HG03135 (cell line): ENCODE measurements at regions not wholly inside any gene's neighbourhood (a gene's known extent, or its start where the extent isn't known, plus 50 kb on each side); places are given as distances from the start of the nearest gene placed in this dataset.
"Not testable (repeated sequence)": the region's sequence is repeated elsewhere in the genome, so short reads cannot be mapped to it uniquely, and the experiment has no call there.

Source experiments
- ATAC-seq: cut with Tn5 transposase; IDR thresholded peaks from one replicate; pipeline ENCODE4 v1.9.1; 2021; ENCODE audit warnings: mild to moderate bottlenecking, moderate library complexity; ENCODE audit not compliant: unreplicated experiment

DNA sequence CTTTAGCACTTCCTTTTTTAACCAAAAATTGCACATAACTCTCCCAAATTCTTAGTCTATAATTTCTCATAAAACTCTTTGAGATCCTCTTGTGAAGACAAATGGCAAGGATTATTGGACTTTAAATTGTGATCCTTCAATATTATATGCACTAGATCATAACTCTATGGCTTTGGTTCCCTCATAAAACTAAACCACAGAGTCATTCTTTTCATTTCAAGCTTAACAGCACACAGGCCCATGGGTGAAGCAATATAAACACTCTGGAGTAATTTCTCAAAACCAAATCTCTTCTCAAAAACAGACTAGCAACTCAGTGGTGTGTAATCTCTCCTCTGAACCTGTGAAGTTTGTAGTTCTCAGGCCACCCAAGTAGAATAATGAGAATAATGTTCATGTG is 171.0 kb upstream of the NECTIN3 start:
- no peak for ATAC-seq

DNA sequence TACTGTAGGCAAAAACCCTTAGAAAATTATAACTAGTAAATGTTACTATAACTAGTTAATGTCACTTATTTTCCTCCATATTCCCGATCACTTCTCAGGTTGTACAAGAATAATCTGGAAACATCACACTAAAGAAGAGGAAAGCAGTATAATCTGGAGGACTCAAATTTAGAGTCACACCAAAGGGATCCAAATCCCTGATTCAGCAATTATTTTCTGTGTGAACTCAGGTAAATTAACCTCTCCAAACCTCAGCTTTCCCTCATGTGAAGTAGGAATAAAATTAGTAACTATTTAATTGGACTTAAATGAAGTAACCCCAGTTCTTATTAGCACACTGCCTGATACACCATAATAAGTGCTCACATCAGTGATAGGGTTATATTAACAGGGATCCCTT is 170.1 kb upstream of the NECTIN3 start:
- no peak for ATAC-seq

DNA sequence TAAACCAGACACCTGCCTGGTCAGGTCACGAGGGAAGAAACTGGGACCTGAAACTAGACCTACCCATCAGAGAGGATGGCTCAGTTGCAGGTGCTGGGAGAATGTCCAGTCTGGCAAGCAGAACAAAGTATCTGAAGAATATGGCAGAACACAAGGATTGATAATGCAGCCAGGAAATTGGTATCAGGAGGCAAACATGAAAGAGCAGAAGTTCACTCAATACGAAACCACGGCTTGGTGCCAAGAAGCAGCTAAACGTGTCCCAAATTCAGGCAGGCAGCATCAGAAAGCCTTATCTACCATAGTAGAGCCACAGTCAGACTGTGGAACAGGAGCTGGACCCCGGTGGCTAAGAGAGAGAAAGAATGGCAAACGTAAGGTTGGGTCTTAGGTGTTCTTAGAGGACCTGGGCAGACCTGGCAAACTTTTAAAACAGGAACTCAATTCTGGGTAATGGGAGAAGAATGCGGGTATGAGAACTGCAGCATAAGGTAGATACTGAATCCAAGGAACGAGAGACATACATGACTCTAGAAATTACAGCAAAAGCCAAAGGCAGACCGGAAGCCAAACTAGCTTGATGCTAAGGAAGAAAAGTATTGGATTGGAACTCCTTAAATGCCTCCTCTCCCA is 169.0 kb upstream of the NECTIN3 start:
- no peak for ATAC-seq

DNA sequence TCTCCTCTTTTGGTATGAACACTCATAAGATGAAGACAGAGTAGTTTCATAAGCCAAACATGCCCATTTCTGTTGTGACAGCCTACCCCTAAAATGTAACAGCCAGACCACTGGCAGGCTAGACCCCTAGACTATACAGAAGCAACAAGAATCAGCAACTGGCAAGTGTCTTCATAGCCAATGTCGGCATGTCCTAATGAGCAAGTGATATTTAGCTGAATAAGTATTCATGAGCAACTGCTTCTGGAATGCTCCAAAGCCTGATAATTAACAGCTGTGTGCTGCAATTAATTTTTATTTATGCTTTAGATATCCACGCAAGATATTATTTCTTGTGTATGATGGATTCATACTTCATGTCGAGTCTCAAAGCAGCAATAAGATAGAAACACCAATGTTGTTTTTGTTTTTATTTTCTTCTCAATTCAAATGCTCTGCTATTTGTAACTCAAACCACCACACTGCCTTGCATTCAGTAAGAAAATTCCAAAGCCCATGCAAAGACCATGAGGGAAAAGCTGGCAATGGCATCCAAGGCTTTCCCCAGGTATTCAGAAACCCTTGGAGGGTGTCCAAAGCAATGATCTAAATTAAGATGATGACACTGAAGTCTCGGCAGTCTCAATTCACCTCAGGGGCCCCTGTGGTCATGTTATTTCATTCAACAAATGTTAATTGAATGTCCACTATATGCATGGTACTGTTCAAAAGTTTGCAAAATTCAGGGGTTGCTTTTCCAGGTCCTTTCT is 167.7 kb upstream of the NECTIN3 start:
- ATAC-seq, result no peak

DNA sequence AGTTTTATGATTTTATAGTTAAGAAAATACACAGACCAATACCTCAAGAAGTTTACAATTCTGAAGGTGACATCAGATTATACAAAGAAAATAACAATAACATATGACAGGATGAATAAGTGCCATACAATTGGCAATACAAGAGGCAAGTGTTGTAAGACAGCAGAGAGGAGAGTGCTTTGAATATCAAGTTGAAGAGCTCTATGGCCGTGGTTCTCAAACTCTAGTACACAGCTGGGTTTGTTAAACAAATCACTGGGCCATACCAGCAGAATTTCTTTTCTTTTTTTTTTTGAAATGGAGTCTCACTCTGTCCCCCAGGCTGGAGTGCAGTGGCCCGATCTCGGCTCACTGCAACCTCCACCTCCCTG is 167.1 kb upstream of the NECTIN3 start:
- no peak for ATAC-seq

DNA sequence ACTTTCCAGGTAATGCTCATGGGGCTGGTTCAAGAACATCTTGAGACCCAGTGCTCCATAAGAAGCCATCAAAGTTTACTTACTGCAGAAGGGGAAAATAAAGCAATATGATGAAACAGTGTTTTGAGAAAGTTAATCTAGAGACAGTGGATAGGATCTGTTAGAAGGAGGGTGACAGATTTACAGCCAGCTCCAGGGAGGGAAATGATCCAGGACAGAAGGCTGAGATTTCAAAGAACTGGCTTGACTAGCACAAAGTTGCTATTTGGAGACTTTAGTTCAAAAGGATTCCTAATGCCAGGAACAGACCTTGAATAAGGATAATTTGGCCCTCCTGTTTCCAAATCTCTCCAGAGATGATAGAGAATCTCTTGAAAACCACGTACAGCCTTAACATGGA is 166.5 kb upstream of the NECTIN3 start:
- no peak for ATAC-seq

DNA sequence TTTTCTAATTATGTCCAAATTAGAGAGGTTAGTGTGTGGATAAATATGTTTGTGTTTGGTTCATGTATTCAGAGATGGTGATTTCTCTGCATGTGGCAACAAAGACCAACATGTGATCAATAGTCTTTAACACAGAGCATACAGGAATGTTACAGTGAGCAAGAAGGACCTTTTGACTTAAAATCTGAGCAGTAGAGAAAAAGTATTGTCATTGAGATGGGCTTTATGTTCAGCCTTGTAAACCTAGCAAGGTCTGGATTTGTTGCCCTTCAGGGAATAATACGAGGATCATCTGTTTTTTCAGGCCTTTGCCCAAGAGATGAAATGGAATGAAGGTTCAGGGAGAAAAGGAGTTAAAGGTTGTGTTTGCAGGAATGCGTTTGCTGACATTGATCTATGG is 161.8 kb upstream of the NECTIN3 start:
- ATAC-seq, result no peak

DNA sequence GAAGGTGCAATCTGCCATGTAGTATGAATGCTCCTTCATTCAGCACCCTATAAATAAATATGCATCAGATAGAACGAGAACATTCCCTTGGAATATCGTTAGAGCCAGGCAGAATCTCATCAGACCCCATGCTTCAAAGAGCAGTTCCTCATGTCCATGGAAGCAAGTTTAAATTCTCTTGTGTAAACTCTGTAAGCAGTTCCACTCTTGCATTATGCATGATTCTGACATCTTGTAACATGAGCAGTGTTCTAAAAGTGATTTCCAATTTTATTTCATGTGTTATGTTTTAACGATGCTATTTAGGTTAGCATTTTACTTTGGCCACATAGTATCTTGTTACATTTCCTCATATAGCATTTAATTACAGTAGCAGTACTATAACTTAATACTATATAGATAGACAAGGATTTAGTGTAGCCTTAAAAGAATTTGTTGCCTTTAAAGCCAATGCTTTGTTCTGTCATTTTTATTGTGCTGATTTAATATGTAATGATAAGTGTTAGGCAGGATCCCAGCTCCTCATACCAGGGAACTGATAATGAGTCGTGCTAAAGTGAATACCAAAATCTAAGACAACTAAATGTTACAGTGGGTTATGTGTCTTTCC is 161.2 kb upstream of the NECTIN3 start:
- no peak for ATAC-seq

DNA sequence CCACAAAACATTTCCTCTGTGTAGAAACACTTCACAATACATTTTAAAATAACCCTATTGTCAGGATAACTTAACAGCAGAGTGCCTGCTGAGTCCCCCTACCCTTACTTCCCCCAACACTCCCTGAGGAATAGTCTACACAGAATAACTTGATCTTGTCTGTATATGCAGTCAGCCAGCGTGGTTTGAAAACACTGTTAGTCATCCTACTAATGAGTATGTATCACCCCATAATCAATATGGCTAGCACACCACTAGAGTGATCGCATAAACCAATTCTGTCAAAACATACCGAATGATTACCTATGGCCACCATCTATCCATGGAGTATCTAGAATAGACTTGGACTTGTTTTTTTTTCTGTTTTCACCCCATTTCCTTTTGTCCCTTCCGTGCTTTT is 152.7 kb upstream of the NECTIN3 start:
- no peak for ATAC-seq

DNA sequence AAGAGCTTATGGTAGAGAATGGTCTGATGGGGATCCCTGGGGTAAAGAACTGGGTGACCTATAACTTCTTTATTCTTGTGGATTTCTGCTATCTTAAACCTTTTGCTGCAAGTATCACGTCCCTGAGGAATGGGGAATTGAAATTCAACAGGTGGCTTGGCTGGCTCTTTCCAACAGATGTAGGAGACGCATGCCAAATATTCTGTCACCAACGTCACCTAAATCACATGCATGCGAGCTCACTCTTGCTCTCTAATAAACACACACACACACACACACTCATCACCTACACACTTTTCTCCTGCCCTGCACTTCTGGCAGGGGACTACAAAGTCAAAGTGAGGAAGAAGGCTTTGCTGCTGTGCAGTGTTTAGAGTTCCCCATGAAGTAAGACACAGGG is 145.8 kb upstream of the NECTIN3 start:
- ATAC-seq, result no peak

DNA sequence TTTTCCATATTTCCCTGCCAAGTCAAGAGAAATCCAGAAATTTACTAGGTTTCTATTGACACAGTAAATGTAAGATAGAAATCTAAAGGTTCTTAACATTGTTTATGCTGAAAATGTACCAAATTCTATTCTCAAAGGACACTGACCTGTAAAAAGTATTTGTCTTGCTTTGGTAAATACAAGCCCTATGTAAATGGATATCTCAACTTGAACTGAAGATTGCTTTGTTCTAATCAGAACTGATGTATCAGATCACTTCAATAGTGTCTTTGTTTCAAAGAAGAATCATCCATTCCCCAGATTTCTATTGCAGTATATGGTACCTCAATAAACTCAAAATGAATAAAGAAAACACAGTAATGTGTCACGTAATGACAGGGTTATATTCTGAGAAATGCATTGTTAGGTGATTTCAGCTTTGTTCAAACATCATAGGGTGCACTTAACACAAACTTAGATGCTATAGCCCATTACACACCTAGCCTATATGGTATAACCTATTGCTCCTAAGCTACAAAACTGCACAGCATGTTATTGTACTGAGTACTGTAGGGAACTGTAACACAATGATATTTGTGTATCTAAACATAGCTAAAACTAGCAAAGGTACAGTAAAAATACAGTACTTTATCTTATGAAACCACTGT is 143.5 kb upstream of the NECTIN3 start:
- no peak for ATAC-seq

DNA sequence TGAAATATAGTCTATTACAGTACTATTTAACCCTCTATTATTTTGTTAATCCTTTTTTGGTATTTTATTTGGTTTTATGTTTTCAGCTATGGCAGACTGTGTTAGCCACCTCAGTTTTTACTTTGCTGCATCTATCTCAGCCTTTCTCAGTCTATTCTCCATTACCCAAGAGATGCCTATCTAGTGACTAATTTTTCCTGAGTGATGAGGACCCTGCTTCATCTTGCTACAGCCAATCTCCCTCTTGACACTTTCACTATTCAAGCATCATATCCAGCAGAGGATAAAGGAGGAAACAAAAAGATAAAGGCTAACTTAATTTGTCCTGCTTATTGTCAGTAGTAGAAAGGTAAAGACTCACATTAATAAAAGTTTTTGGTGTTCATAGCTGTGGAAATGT is 141.8 kb upstream of the NECTIN3 start:
- ATAC-seq, result no peak

DNA sequence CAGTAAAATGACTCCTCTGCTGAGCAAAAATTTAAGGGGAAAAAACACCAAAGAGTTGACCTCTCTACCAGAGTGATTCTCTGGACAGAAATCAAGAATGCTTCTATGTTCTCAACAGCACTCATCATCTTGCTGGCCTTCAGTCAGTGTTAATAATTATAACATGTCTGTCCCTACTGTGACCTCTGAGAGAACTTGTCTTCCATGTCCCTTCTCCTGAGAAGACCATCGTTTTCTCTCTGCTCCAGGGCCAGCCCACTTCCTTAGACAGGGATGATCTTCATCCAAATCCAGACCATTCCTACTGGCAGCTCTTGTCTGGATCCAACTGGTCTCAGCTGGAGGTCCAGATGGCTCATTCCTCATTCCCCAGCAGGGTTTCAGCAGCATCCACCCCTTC is 139.0 kb upstream of the NECTIN3 start:
- ATAC-seq, result no peak

DNA sequence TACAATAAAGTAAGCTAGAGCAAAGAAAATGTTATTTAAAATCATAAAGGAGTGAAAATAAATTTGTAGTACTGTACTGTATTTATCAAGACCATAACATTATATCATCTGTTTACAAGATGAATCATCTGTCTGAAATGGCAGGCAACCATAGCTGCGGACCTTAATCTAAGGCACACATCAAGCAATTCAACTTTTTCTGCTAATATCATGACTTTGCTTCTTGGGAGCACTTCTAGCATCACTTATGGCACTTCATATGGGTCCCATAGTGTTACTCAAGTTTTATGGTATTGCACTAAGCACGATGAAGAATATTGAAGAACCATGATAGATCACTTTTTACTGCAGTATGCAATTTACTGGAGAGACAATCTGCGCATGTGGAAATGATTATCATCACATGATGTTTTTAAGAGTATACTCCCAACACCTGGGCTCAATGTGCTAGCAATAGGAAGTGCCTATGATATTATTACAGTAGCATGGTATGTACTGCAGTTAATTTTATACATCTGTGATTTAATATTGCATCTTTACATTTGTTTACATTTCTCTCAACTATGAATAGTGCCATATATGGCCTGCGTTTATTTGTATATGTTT is 137.7 kb upstream of the NECTIN3 start:
- no peak for ATAC-seq

DNA sequence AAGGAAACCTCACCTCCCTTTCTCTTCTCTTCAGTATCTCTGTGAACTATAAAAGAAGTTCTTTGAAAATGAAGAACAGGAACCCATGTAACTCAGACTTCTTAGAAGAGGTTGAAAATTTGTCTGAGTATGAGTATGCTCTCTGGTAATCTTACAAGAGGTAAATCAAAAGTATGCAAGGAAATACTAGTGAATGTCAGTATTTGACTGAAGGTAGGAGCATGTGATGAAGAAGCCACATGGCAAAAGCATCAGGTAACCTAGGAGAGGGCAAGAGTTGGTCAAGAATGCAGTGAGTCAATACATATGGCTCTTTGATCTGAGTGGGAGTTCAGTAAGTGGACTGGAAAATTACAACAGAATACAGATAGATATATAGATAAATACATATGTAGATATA is 133.0 kb upstream of the NECTIN3 start:
- ATAC-seq, result no peak

DNA sequence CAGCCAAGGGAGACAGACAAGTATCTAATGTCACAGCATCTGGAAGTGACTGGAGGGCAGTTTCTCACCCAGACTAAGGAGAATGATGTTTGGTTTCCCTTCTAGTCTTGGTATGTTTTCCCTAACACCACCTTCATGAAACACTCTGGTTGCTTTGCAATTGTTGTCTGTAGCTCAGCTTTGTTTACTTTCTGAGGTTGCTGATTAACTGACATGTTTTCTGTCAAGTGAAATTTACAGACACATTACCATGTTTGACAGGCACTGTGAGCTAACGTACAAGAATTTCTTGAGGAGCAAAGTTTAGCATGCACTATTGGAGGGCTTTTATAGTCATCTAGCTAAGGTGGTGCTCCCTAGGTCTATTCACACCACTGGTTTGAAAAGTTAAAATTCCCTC is 131.6 kb upstream of the NECTIN3 start:
- no peak for ATAC-seq

DNA sequence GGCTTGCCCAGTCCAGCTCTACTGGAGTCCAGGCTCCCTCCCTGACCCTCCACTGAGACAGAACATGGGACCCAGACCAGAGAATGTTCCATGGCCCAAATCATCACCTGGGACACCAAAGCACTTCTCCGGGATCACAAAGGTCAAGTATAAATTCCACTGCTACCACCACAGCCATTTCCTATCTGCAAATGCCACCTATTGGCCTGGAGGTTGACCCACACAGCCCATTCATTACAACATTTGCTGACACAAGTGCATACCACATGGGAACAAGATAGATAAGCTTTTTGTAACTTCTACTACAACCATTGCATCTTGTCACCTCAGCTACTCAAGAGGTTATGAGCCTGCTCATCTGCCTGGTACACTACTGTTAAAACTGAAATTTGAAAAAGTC is 126.8 kb upstream of the NECTIN3 start:
- no peak for ATAC-seq

DNA sequence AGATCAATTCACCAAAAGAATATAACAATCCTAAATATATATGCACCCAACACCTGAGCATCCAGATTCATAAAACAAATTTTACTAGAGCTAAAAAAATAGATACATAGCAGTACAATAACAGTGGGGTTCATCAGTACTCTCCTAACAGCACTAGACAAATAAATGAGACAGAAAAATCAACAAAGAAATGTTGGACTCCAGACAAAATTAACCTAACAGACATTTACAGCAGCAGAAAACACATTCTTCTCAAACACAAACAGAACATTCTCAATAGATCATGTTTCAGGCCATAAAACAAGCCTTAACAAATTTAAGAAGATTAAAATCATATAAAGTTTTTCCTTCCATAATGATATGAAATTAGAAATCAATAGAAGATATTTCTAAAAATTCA is 124.8 kb upstream of the NECTIN3 start:
- no peak for ATAC-seq

DNA sequence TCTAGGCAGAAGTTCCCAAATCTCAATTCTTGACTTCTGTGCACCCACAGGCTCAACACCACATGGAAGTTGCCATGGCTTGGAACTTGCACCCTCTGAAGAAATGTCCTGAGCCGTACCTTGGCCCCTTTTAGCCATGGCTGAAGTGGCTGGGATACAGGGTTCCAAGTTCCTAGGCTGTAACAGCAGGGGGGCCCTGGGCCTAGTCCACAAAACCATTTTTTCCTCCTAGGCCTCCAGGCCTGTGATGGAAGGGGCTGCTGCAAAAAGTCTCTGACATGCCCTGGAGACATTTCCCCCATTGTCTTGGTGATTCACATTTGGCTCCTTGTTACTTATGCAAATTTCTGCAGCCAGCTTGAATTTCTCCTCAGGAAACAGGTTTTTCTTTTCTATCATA is 122.4 kb upstream of the NECTIN3 start:
- ATAC-seq, result not testable (repeated sequence)

DNA sequence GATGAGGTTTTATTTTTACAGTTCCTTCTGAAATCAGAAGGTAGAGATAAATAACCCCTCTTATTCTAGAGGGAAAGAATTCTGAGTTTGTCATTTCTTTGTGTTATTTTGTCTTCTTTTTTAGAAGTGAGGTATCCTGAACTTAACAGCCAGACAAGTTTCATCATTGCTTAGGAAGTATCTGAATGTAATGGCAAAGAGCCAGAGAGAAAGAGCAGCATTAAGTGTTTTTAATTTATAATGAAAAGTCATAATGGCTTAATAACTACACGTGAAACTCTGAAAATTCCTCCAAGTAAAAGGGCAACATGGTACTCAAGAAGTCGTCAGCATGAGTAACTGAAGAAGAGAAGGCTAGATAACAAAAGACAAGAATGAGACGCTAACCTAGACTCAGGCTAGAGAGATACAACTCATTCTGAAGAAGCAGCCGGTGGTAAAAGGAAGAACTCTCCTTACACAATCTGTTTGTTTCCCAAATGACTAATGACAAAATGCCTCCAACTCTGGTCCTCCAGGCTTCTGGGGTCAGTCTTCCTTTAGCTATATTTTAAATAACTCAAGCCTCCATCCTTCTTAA is 116.2 kb upstream of the NECTIN3 start:
- ATAC-seq, result no peak

DNA sequence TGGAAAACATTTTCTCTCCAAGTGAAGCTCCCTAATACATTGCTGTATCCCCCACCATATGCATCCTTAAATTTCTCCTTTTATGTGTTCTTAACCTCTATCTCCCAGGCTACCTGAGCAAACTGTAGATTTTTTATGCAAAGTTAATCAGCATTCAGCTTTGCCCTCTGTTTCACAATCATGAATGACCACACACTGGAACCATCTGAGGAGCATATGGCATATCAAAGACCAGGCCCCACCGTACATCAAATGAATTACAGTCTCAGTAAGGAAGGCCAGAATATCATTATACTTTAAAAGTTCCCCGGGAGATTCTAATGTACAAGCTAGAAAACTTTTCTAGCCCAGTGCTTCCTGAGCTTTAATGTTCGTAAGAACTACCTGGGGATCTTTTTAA is 115.5 kb upstream of the NECTIN3 start:
- ATAC-seq, result no peak
